ENCODE measurements at regions not wholly inside any gene's neighbourhood (a gene's known extent, or its start where the extent isn't known, plus 50 kb on each side); places are given as distances from the start of the nearest gene placed in this dataset.

- TF ChIP-seq EP300 (IDR thresholded peaks at IDR 0.05; ENCODE audit: low read depth) (no peak), CTCF (IDR thresholded peaks at IDR 0.05) (no peak), POLR2A (IDR thresholded peaks at IDR 0.05) (no peak)
Observed at GRCh38 chr7:85673876-85674275, 487.0 kb upstream of the SEMA3D start.
